K562 (cell line): ENCODE measurements at regions not wholly inside any gene's neighbourhood (a gene's known extent, or its start where the extent isn't known, plus 50 kb on each side); places are given as distances from the start of the nearest gene placed in this dataset.

ENCODE experiments used
- EZH2 ChIP-seq: IDR thresholded peaks from 2 replicates; pipeline ENCODE4 v1.6.1; 2012; ENCODE audit warnings: low read depth, mild to moderate bottlenecking, inconsistent platforms, low read length, borderline replicate concordance
- HNRNPK ChIP-seq: fragments of 200-400 bp; formaldehyde crosslinking; IDR thresholded peaks from one replicate; pipeline ENCODE4 v1.6.1; 2018; ENCODE audit warnings: mild to moderate bottlenecking, low read depth, low read length; ENCODE audit not compliant: poor library complexity, severe bottlenecking
- KLF1 ChIP-seq: fragments of 450-650 bp; IDR thresholded peaks from 2 replicates; pipeline ENCODE4 v1.6.1; 2016; ENCODE audit warnings: missing genetic modification characterization, missing compliant biosample characterization
- POLR2A ChIP-seq: fragments of 450-650 bp; conservative IDR thresholded peaks from 2 replicates; pipeline ENCODE4 v1.6.1; 2016
- RBFOX2 ChIP-seq: fragments of 200-400 bp; formaldehyde crosslinking; IDR thresholded peaks from 2 replicates; pipeline ENCODE4 v1.6.1; 2017; ENCODE audit warnings: low read depth, mild to moderate bottlenecking, low read length, moderate library complexity
- SAFB ChIP-seq: fragments of 200-400 bp; formaldehyde crosslinking; IDR thresholded peaks from 2 replicates; pipeline ENCODE4 v1.6.1; 2017; ENCODE audit warnings: low read depth, low read length, borderline replicate concordance
- TF ChIP-seq, protein P1 (sequence below): fragments of 250-450 bp; sonication (Bioruptor Pico); IDR thresholded peaks from 2 replicates; pipeline ENCODE4 v1.4.0; 2020; ENCODE audit warnings: mild to moderate bottlenecking, moderate library complexity
- TF ChIP-seq, protein P2 (sequence below): sonication (generic); formaldehyde crosslinking; IDR thresholded peaks from 2 replicates; pipeline ENCODE4 v1.8.0; 2022; ENCODE audit warnings: missing genetic modification reagents, mild to moderate bottlenecking, borderline replicate concordance
- TF ChIP-seq, protein P3 (sequence below), 2 experiments: fragments of 450-650 bp; formaldehyde crosslinking in 1 of 2; IDR thresholded peaks; 2 replicates each; pipeline versions ENCODE4 v1.4.0 to v1.6.1; 2014 to 2020; ENCODE audit warnings: mild to moderate bottlenecking in 2 of 2, borderline replicate concordance in 1 of 2, low read depth in 1 of 2
- TF ChIP-seq, protein P4 (sequence below), 3 experiments: IDR thresholded peaks in 2 of 3; conservative IDR thresholded peaks in 1 of 3; 2 replicates each; pipeline ENCODE4 v1.5.1; 2011 to 2012; ENCODE audit warnings: low read length in 3 of 3, mild to moderate bottlenecking in 3 of 3, control low read depth in 2 of 3, improper control_type of control experiment in 1 of 3, inconsistent platforms in 1 of 3, low read depth in 1 of 3, mixed read lengths in 1 of 3, moderate library complexity in 1 of 3; ENCODE audit not compliant: insufficient read depth in 2 of 3
- TF ChIP-seq, protein P5 (sequence below): sonication (generic); formaldehyde crosslinking; IDR thresholded peaks from 2 replicates; pipeline ENCODE4 v1.8.1; 2023; ENCODE audit warnings: mild to moderate bottlenecking, missing genetic modification reagents
- TF ChIP-seq, protein P6 (sequence below): fragments of 450-650 bp; IDR thresholded peaks from 2 replicates; pipeline ENCODE4 v1.7.1; 2018; ENCODE audit warnings: mild to moderate bottlenecking, low read depth; ENCODE audit not compliant: partially characterized antibody

- no peak for TF ChIP-seq RBFOX2
- TF ChIP-seq HNRNPK, result no peak
- no peak for TF ChIP-seq SAFB
- TF ChIP-seq, protein P1, sequence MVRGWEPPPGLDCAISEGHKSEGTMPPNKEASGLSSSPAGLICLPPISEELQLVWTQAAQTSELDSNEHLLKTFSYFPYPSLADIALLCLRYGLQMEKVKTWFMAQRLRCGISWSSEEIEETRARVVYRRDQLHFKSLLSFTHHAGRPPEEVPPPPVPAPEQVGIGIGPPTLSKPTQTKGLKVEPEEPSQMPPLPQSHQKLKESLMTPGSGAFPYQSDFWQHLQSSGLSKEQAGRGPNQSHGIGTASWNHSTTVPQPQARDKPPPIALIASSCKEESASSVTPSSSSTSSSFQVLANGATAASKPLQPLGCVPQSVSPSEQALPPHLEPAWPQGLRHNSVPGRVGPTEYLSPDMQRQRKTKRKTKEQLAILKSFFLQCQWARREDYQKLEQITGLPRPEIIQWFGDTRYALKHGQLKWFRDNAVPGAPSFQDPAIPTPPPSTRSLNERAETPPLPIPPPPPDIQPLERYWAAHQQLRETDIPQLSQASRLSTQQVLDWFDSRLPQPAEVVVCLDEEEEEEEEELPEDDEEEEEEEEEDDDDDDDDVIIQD, result no peak
- TF ChIP-seq, protein P2, sequence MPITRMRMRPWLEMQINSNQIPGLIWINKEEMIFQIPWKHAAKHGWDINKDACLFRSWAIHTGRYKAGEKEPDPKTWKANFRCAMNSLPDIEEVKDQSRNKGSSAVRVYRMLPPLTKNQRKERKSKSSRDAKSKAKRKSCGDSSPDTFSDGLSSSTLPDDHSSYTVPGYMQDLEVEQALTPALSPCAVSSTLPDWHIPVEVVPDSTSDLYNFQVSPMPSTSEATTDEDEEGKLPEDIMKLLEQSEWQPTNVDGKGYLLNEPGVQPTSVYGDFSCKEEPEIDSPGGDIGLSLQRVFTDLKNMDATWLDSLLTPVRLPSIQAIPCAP (CRISPR knock-in tag), result no peak
- TF ChIP-seq, protein P3, sequence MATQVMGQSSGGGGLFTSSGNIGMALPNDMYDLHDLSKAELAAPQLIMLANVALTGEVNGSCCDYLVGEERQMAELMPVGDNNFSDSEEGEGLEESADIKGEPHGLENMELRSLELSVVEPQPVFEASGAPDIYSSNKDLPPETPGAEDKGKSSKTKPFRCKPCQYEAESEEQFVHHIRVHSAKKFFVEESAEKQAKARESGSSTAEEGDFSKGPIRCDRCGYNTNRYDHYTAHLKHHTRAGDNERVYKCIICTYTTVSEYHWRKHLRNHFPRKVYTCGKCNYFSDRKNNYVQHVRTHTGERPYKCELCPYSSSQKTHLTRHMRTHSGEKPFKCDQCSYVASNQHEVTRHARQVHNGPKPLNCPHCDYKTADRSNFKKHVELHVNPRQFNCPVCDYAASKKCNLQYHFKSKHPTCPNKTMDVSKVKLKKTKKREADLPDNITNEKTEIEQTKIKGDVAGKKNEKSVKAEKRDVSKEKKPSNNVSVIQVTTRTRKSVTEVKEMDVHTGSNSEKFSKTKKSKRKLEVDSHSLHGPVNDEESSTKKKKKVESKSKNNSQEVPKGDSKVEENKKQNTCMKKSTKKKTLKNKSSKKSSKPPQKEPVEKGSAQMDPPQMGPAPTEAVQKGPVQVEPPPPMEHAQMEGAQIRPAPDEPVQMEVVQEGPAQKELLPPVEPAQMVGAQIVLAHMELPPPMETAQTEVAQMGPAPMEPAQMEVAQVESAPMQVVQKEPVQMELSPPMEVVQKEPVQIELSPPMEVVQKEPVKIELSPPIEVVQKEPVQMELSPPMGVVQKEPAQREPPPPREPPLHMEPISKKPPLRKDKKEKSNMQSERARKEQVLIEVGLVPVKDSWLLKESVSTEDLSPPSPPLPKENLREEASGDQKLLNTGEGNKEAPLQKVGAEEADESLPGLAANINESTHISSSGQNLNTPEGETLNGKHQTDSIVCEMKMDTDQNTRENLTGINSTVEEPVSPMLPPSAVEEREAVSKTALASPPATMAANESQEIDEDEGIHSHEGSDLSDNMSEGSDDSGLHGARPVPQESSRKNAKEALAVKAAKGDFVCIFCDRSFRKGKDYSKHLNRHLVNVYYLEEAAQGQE (IDR thresholded peaks at IDR 0.05; ENCODE audit: borderline replicate concordance), result no peak
- TF ChIP-seq, protein P3 (CRISPR knock-in tag; IDR thresholded peaks at IDR 0.05; ENCODE audit: low read depth), result no peak
- TF ChIP-seq, protein P4, sequence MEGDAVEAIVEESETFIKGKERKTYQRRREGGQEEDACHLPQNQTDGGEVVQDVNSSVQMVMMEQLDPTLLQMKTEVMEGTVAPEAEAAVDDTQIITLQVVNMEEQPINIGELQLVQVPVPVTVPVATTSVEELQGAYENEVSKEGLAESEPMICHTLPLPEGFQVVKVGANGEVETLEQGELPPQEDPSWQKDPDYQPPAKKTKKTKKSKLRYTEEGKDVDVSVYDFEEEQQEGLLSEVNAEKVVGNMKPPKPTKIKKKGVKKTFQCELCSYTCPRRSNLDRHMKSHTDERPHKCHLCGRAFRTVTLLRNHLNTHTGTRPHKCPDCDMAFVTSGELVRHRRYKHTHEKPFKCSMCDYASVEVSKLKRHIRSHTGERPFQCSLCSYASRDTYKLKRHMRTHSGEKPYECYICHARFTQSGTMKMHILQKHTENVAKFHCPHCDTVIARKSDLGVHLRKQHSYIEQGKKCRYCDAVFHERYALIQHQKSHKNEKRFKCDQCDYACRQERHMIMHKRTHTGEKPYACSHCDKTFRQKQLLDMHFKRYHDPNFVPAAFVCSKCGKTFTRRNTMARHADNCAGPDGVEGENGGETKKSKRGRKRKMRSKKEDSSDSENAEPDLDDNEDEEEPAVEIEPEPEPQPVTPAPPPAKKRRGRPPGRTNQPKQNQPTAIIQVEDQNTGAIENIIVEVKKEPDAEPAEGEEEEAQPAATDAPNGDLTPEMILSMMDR (IDR thresholded peaks at IDR 0.05 in 2 of 3, conservative IDR thresholded peaks at IDR 0.05 in 1 of 3; ENCODE audit: insufficient read depth in 2 of 3, low read depth in 1 of 3, low read length in 3 of 3), result no peak
- 0 out of 2 replicates have a peak, but pooled peaks have one; percentile 25 for TF ChIP-seq POLR2A
- TF ChIP-seq KLF1 (tag), result no peak
- TF ChIP-seq EZH2, result no peak
- TF ChIP-seq, protein P5, sequence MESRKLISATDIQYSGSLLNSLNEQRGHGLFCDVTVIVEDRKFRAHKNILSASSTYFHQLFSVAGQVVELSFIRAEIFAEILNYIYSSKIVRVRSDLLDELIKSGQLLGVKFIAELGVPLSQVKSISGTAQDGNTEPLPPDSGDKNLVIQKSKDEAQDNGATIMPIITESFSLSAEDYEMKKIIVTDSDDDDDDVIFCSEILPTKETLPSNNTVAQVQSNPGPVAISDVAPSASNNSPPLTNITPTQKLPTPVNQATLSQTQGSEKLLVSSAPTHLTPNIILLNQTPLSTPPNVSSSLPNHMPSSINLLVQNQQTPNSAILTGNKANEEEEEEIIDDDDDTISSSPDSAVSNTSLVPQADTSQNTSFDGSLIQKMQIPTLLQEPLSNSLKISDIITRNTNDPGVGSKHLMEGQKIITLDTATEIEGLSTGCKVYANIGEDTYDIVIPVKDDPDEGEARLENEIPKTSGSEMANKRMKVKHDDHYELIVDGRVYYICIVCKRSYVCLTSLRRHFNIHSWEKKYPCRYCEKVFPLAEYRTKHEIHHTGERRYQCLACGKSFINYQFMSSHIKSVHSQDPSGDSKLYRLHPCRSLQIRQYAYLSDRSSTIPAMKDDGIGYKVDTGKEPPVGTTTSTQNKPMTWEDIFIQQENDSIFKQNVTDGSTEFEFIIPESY (CRISPR knock-in tag), result no peak
- TF ChIP-seq, protein P6, sequence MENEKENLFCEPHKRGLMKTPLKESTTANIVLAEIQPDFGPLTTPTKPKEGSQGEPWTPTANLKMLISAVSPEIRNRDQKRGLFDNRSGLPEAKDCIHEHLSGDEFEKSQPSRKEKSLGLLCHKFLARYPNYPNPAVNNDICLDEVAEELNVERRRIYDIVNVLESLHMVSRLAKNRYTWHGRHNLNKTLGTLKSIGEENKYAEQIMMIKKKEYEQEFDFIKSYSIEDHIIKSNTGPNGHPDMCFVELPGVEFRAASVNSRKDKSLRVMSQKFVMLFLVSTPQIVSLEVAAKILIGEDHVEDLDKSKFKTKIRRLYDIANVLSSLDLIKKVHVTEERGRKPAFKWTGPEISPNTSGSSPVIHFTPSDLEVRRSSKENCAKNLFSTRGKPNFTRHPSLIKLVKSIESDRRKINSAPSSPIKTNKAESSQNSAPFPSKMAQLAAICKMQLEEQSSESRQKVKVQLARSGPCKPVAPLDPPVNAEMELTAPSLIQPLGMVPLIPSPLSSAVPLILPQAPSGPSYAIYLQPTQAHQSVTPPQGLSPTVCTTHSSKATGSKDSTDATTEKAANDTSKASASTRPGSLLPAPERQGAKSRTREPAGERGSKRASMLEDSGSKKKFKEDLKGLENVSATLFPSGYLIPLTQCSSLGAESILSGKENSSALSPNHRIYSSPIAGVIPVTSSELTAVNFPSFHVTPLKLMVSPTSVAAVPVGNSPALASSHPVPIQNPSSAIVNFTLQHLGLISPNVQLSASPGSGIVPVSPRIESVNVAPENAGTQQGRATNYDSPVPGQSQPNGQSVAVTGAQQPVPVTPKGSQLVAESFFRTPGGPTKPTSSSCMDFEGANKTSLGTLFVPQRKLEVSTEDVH, result no peak
Observed at GRCh38 chr6:146875927-146876270, 277.1 kb downstream of the ADGB start.
